Spleen (tissue), 11 donors: ENCODE measurements at regions not wholly inside any gene's neighbourhood (a gene's known extent, or its start where the extent isn't known, plus 50 kb on each side); places are given as distances from the start of the nearest gene placed in this dataset.

Experiments used
- DNase-seq: peaks from one replicate; pipeline ENCODE4 v3.0.0-alpha.2; 2020
- H3K27ac ChIP-seq, 8 donors: fragments of 200-600 bp; sonication (generic) in 7 of 8; 1 replicate in 4 of 8; 2 replicates in 4 of 8; pipeline versions ENCODE4 v1.5.0 to v1.8.0; 2016 to 2021; ENCODE audit warnings: inconsistent platforms in 4 of 8, mild to moderate bottlenecking in 4 of 8, moderate library complexity in 1 of 8
- H3K27me3 ChIP-seq, 7 donors: fragments of 200-600 bp; sonication (generic) in 6 of 7; replicated peaks in 1 of 7; 1 replicate in 4 of 7; 2 replicates in 3 of 7; pipeline versions ENCODE4 v1.5.0 to v1.8.0; 2016 to 2021; ENCODE audit warnings: inconsistent platforms in 3 of 7, mild to moderate bottlenecking in 1 of 7
- H3K36me3 ChIP-seq, 6 donors: fragments of 200-600 bp; sonication (generic) in 5 of 6; 1 replicate in 4 of 6; 2 replicates in 2 of 6; pipeline versions ENCODE4 v1.5.0 to v1.8.0; 2016 to 2021; ENCODE audit warnings: inconsistent platforms in 2 of 6
- H3K4me1 ChIP-seq, 6 donors: fragments of 200-600 bp; sonication (generic) in 5 of 6; 1 replicate in 3 of 6; 2 replicates in 3 of 6; pipeline versions ENCODE4 v1.5.0 to v1.8.0; 2016 to 2021; ENCODE audit warnings: inconsistent platforms in 3 of 6
- H3K4me3 ChIP-seq, 8 donors: fragments of 200-600 bp; sonication (generic) in 7 of 8; 1 replicate in 4 of 8; 2 replicates in 4 of 8; pipeline versions ENCODE4 v1.5.0 to v1.8.0; 2016 to 2021; ENCODE audit warnings: inconsistent platforms in 4 of 8, mild to moderate bottlenecking in 4 of 8, moderate library complexity in 2 of 8
- H3K9me3 ChIP-seq, 8 donors: fragments of 200-600 bp; sonication (generic) in 7 of 8; 1 replicate in 4 of 8; 2 replicates in 4 of 8; pipeline versions ENCODE4 v1.5.0 to v1.8.0; 2016 to 2021; ENCODE audit warnings: inconsistent platforms in 4 of 8
- CTCF ChIP-seq, 11 experiments: fragments of 200-600 bp in 7 of 11; fragments of 450-650 bp in 4 of 11; sonication (generic) in 4 of 11; IDR thresholded peaks in 8 of 11; conservative IDR thresholded peaks in 3 of 11; 1 replicate in 7 of 11; 2 replicates in 4 of 11; pipeline versions ENCODE4 v1.4.0 to v1.8.0; 2016 to 2021; ENCODE audit warnings: antibody characterized with exemption in 11 of 11, inconsistent platforms in 4 of 11, mild to moderate bottlenecking in 1 of 11
- POLR2A ChIP-seq, 3 donors: fragments of 450-650 bp; IDR thresholded peaks; one replicate each; pipeline ENCODE4 v1.5.1; 2017; ENCODE audit warnings: antibody characterized with exemption in 3 of 3, mild to moderate bottlenecking in 1 of 3
- POLR2AphosphoS5 ChIP-seq, 3 donors: sonication (generic); formaldehyde crosslinking; IDR thresholded peaks; one replicate each; pipeline ENCODE4 v1.5.1; 2017; ENCODE audit warnings: antibody characterized with exemption in 3 of 3
- WGBS, 5 donors: extraction: QIAGEN DNeasy Blood & Tissue Kit in 3 of 5; methylation state at CpG; one replicate each; pipeline versions ENCODE4 v1.1.5 to v1.1.7; 2013 to 2018; 5-methylcytosine and 5-hydroxymethylcytosine counted together
- intact Hi-C: fragments of 100-400 bp; cut with DNase I; formaldehyde crosslinking; loops from one replicate; pipeline ENCODE4 v1.15.0; 2023; ENCODE audit warnings: low total_unique reads
- donor health status: healthy with polysubstance abuse.
- donor health status: DM: no; HTN: no; CAD: no; lungs with moderate emphysema.
- donor health status: DM: no; HTN: no; CAD: no.
- donor health status: Bipolar disorder and iron deficiency.
- donor health status: healthy.
- donor health status: DM: no; HTN: no; CAD: no.
- donor health status: DM: yes; HTN: yes; CAD: no.

GRCh38 chr7:47688311-47689100 is 106.6 kb upstream of the TNS3 start:
- Histone ChIP-seq H3K4me3 (no peak overlapping the region), H3K36me3 (no peaks in the 10 kb centered on the region), H3K9me3 (no peaks in the 10 kb centered on the region), H3K27ac (no peak overlapping the region), H3K27me3 (no peaks in the 10 kb centered on the region), H3K4me1 (no peaks in the 10 kb centered on the region)
- 83 to 95% (median 89%) methylated on average over 15 of the region's 15 CpGs for WGBS, 5 donors
- intact Hi-C loops = no loop called here
- TF ChIP-seq CTCF (IDR thresholded peaks at IDR 0.05 in 8 of 11, conservative IDR thresholded peaks at IDR 0.05 in 3 of 11) = no peak
- DNase-seq = no peak

DNA sequence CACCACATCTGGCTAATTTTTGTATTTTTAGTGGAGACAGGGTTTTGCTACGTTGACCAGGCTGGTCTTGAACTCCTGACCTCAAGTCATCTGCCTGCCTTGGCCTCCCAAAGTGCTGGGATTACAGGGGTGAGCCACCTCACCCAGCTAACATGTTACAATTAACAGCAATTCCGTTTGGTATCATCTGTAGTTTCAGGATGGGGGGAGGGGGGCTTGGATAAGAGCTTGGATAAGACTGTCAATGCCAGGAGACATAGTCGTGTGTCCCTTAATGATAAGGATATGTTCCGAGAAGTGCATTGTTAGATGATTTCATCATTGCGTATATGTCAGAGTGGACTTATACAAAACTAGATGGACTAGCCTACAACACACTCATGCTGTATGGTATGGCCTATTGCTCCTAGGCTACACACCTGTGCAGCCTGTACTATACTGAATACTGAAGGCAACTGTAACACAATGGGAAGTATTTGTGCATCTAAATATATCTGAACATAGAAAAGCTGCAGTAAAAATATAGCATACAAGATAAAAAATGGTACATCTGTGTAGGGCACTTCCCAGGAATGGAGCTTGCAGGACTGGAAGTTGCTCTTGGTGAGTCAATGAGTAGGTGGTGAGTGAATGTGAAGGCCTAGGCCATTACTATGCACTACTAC is 103.9 kb upstream of the TNS3 start:
- Histone ChIP-seq H3K4me3 (no peak overlapping the region), H3K27me3 (no peaks in the 10 kb centered on the region), H3K36me3 (no peaks in the 10 kb centered on the region), H3K9me3 (no peaks in the 10 kb centered on the region), H3K27ac (no peak overlapping the region), H3K4me1 (no peaks in the 10 kb centered on the region)
- TF ChIP-seq POLR2A (IDR thresholded peaks at IDR 0.05) (no peak), POLR2AphosphoS5 (IDR thresholded peaks at IDR 0.05) (no peak), CTCF (IDR thresholded peaks at IDR 0.05 in 8 of 11, conservative IDR thresholded peaks at IDR 0.05 in 3 of 11) (no peak)
- DNase-seq = no peak
- intact Hi-C loops = no loop called here
- WGBS, 5 donors = 86 to 95% (median 91%) methylated on average over 5 of the region's 5 CpGs

- TF ChIP-seq CTCF (IDR thresholded peaks at IDR 0.05 in 8 of 11, conservative IDR thresholded peaks at IDR 0.05 in 3 of 11) (no peak), POLR2AphosphoS5 (IDR thresholded peaks at IDR 0.05) (no peak), POLR2A (IDR thresholded peaks at IDR 0.05) (no peak)
- Histone ChIP-seq H3K9me3 (no peaks in the 10 kb centered on the region), H3K4me3 (no peak overlapping the region), H3K27ac (no peak overlapping the region), H3K4me1 (no peaks in the 10 kb centered on the region), H3K36me3 (no peaks in the 10 kb centered on the region), H3K27me3 (no peaks in the 10 kb centered on the region)
- WGBS, 5 donors = 86 to 94% (median 91%) methylated on average over 3 of the region's 3 CpGs
- no peak for DNase-seq
- intact Hi-C loops = no loop called here
Measured at GRCh38 chr7:47685151-47685550, 103.2 kb upstream of the TNS3 start.

DNA sequence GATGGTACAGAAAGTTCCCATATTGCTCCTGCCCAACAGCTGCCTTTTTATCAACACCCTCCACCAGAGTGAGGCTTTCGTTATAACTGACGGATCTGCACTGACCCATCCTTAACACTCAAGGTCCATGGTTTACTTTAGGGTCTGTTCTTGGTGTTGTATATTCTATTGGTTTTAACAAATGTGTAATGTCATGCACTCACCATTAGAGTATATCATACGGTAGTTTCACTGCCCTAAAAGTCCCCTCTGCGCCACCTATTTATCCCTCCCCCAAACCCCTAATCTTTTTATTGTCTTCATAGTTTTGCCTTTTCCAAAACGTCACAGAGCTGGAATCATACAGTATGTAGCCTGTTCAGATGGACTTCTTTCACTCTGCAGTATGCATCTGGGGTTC is 102.8 kb upstream of the TNS3 start:
- H3K4me3 ChIP-seq = no peak overlapping the region
- no peak for DNase-seq
- H3K9me3 ChIP-seq = no peaks in the 10 kb centered on the region
- H3K27ac ChIP-seq = no peak overlapping the region
- intact Hi-C loops = no loop called here
- H3K4me1 ChIP-seq = no peaks in the 10 kb centered on the region
- H3K27me3 ChIP-seq = no peaks in the 10 kb centered on the region
- TF ChIP-seq CTCF (IDR thresholded peaks at IDR 0.05 in 8 of 11, conservative IDR thresholded peaks at IDR 0.05 in 3 of 11) = no peak
- no peak for TF ChIP-seq POLR2AphosphoS5 (IDR thresholded peaks at IDR 0.05)
- no peak for TF ChIP-seq POLR2A (IDR thresholded peaks at IDR 0.05)
- 83 to 90% (median 87%) methylated on average over 5 of the region's 5 CpGs for WGBS, 5 donors
- H3K36me3 ChIP-seq = no peaks in the 10 kb centered on the region
